Ishikawa (cell line): ENCODE measurements at regions not wholly inside any gene's neighbourhood (a gene's known extent, or its start where the extent isn't known, plus 50 kb on each side); places are given as distances from the start of the nearest gene placed in this dataset.

Experiments used
- CEBPB ChIP-seq: IDR thresholded peaks from 2 replicates; pipeline ENCODE4 v1.6.1; 2012
- CREB1 ChIP-seq: IDR thresholded peaks from 2 replicates; pipeline ENCODE4 v1.6.1; 2012; ENCODE audit warnings: low read depth
- EGR1 ChIP-seq: IDR thresholded peaks from 2 replicates; pipeline ENCODE4 v1.6.1; 2012
- EP300 ChIP-seq: IDR thresholded peaks from 2 replicates; pipeline ENCODE4 v1.6.1; 2012; ENCODE audit warnings: borderline replicate concordance
- FOXM1 ChIP-seq: IDR thresholded peaks from 2 replicates; pipeline ENCODE4 v1.6.1; 2012; ENCODE audit warnings: low read depth, borderline replicate concordance
- MAX ChIP-seq: IDR thresholded peaks from 2 replicates; pipeline ENCODE4 v1.6.1; 2012
- NFIC ChIP-seq: IDR thresholded peaks from 2 replicates; pipeline ENCODE4 v1.6.1; 2012
- RAD21 ChIP-seq: IDR thresholded peaks from 2 replicates; pipeline ENCODE4 v1.6.1; 2012; ENCODE audit warnings: low read depth
- REST ChIP-seq: IDR thresholded peaks from 2 replicates; pipeline ENCODE4 v1.6.1; 2012; ENCODE audit warnings: low read depth, mild to moderate bottlenecking
- TAF1 ChIP-seq: IDR thresholded peaks from 2 replicates; pipeline ENCODE4 v1.6.1; 2012; ENCODE audit warnings: low read depth, mild to moderate bottlenecking
- TCF12 ChIP-seq: IDR thresholded peaks from 2 replicates; pipeline ENCODE4 v1.6.1; 2012; ENCODE audit warnings: low read depth
- TEAD4 ChIP-seq: IDR thresholded peaks from 2 replicates; pipeline ENCODE4 v1.6.1; 2012
- USF1 ChIP-seq: IDR thresholded peaks from 2 replicates; pipeline ENCODE4 v1.6.1; 2012
- YY1 ChIP-seq: IDR thresholded peaks from 2 replicates; pipeline ENCODE4 v1.6.1; 2012; ENCODE audit warnings: low read depth
- ZBTB7A ChIP-seq: IDR thresholded peaks from 2 replicates; pipeline ENCODE4 v1.6.1; 2012; ENCODE audit warnings: low read depth

- TF ChIP-seq CREB1, result no peak
- no peak for TF ChIP-seq EGR1
- no peak for TF ChIP-seq TCF12
- TF ChIP-seq YY1, result no peak
- TF ChIP-seq TAF1, result no peak
- TF ChIP-seq REST, result no peak
- no peak for TF ChIP-seq TEAD4
- TF ChIP-seq USF1, result no peak
- no peak for TF ChIP-seq EP300
- no peak for TF ChIP-seq NFIC
- no peak for TF ChIP-seq FOXM1
These were observed 111.1 kb downstream of the LMO4 start for GRCh38 chr1:87439821-87440220.

GRCh38 chr1:87449348-87449963 is 120.8 kb downstream of the LMO4 start:
- no peak for TF ChIP-seq EP300
- TF ChIP-seq FOXM1, result no peak
- no peak for TF ChIP-seq CREB1

GRCh38 chr1:87450136-87450535 is 121.5 kb downstream of the LMO4 start:
- TF ChIP-seq ZBTB7A, result no peak
- TF ChIP-seq REST, result no peak
- no peak for TF ChIP-seq NFIC
- TF ChIP-seq MAX, result no peak
- TF ChIP-seq TAF1, result no peak
- TF ChIP-seq RAD21, result no peak
- no peak for TF ChIP-seq TCF12
- no peak for TF ChIP-seq EGR1
- TF ChIP-seq CREB1, result no peak
- TF ChIP-seq TEAD4, result no peak
- TF ChIP-seq YY1, result no peak
- TF ChIP-seq FOXM1, result no peak
- TF ChIP-seq EP300, result no peak
- TF ChIP-seq USF1, result no peak
- TF ChIP-seq CEBPB, result no peak

GRCh38 chr1:87450615-87451209 is 122.0 kb downstream of the LMO4 start:
- no peak for TF ChIP-seq YY1
- TF ChIP-seq RAD21, result no peak; the same call in 1 of the 2 replicates
- no peak for TF ChIP-seq EP300
- TF ChIP-seq TCF12, result no peak
- TF ChIP-seq CREB1, result no peak
- no peak for TF ChIP-seq TAF1
- TF ChIP-seq EGR1, result no peak
- TF ChIP-seq USF1, result no peak
- no peak for TF ChIP-seq CEBPB
- no peak for TF ChIP-seq MAX

- TF ChIP-seq USF1 (no peak), CREB1 (no peak), CEBPB (no peak), TEAD4 (no peak), RAD21 (no peak), ZBTB7A (no peak), REST (no peak), YY1 (no peak), MAX (no peak), TAF1 (no peak), EGR1 (no peak), FOXM1 (no peak), NFIC (no peak), TCF12 (no peak), EP300 (no peak)
These were observed 122.7 kb downstream of the LMO4 start for GRCh38 chr1:87451229-87451920.
